Body of pancreas (tissue), 4 donors: ENCODE measurements at regions not wholly inside any gene's neighbourhood (a gene's known extent, or its start where the extent isn't known, plus 50 kb on each side); places are given as distances from the start of the nearest gene placed in this dataset.

Source experiments
- ATAC-seq: fragments of 150-250 bp; one replicate; pipeline ENCODE4 v1.9.1; 2016
- DNase-seq, 4 donors: peaks; one replicate each; pipeline ENCODE4 v3.0.0-alpha.2; 2019
- H3K27ac ChIP-seq, 4 donors: fragments of 200-600 bp; sonication (generic); 1 replicate in 3 of 4; 2 replicates in 1 of 4; pipeline versions ENCODE4 v1.5.1 to v1.6.1; 2016 to 2019; ENCODE audit warnings: mild to moderate bottlenecking in 1 of 4, mixed read lengths in 1 of 4, moderate library complexity in 1 of 4
- H3K27me3 ChIP-seq, 2 donors: fragments of 200-600 bp; sonication (generic); one replicate each; pipeline ENCODE4 v1.6.0; 2016; ENCODE audit warnings: mild to moderate bottlenecking in 1 of 2
- H3K36me3 ChIP-seq, 2 donors: fragments of 200-600 bp; sonication (generic); replicated peaks in 1 of 2; 2 replicates each; pipeline ENCODE4 v1.5.1; 2016; ENCODE audit warnings: low read depth in 2 of 2; ENCODE audit not compliant: insufficient read depth in 1 of 2
- H3K4me1 ChIP-seq: fragments of 200-600 bp; sonication (generic); one replicate; pipeline ENCODE4 v1.6.0; 2016
- H3K4me3 ChIP-seq, 2 donors: fragments of 200-600 bp; sonication (generic); 1 replicate in 1 of 2; 2 replicates in 1 of 2; pipeline ENCODE4 v1.5.1; 2016 to 2019
- H3K9me3 ChIP-seq, 3 donors: fragments of 200-600 bp; sonication (generic); 1 replicate in 2 of 3; 2 replicates in 1 of 3; pipeline ENCODE4 v1.5.1; 2016
- POLR2A ChIP-seq, 3 donors: fragments of 450-650 bp; IDR thresholded peaks; one replicate each; pipeline ENCODE4 v1.6.1; 2016; ENCODE audit warnings: antibody characterized with exemption in 3 of 3, mild to moderate bottlenecking in 2 of 3
- WGBS, 2 donors: methylation state at CpG; one replicate each; pipeline ENCODE4 v1.1.5; 2017; 5-methylcytosine and 5-hydroxymethylcytosine counted together
- intact Hi-C: fragments of 100-400 bp; cut with DNase I; formaldehyde crosslinking; loops from one replicate; pipeline ENCODE4 v1.15.1; 2023
- TF ChIP-seq, protein P1 (sequence below), 7 experiments: fragments of 450-650 bp in 4 of 7; fragments of 200-600 bp in 3 of 7; sonication (generic) in 3 of 7; IDR thresholded peaks; one replicate each; pipeline ENCODE4 v1.5.1; 2016 to 2019; ENCODE audit warnings: antibody characterized with exemption in 7 of 7

DNA sequence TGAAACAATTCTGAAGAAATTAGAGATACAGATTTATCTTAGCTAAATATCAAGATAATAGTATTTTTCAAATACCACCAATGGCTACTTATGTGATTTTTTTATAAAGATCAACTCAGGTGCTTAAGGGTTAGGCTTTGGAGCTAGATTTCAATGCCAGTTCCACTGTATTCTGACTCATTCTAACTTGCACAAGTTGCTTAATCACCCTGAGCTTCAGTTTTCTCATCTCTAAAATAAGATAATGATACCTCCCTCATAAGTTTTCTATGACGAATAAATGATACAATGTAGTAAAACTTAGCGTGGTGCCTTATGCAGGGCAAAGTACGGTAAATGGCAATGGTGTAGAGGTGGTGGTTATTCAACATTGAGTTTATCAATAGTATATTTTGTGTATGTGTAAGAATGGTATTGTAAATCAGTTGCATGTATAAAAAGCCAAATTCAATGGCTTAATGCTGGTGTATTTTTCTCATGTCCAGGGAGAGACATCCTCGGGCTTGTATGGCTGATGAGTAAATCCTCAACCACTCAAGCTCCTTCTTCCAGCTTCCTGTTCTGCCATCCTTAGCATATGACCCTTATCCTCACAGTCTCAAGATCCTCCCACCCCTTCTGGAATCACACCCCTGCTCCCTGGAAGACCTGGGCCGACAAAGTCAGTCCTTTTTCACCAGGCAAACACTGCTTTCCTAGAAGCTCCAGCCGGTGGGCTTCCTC is 505.9 kb upstream of the CFAP20DC start:
- ATAC-seq (no peak), DNase-seq (no peak)
- Histone ChIP-seq H3K9me3 (no peaks in the 10 kb centered on the region), H3K4me3 (no peak overlapping the region), H3K36me3 (no peaks in the 10 kb centered on the region), H3K27me3 (no peaks in the 10 kb centered on the region), H3K27ac (no peak overlapping the region), H3K4me1 (no peaks in the 10 kb centered on the region)
- 76 to 83% methylated on average over 6 of the region's 6 CpGs for WGBS, 2 donors
- TF ChIP-seq, protein P1, sequence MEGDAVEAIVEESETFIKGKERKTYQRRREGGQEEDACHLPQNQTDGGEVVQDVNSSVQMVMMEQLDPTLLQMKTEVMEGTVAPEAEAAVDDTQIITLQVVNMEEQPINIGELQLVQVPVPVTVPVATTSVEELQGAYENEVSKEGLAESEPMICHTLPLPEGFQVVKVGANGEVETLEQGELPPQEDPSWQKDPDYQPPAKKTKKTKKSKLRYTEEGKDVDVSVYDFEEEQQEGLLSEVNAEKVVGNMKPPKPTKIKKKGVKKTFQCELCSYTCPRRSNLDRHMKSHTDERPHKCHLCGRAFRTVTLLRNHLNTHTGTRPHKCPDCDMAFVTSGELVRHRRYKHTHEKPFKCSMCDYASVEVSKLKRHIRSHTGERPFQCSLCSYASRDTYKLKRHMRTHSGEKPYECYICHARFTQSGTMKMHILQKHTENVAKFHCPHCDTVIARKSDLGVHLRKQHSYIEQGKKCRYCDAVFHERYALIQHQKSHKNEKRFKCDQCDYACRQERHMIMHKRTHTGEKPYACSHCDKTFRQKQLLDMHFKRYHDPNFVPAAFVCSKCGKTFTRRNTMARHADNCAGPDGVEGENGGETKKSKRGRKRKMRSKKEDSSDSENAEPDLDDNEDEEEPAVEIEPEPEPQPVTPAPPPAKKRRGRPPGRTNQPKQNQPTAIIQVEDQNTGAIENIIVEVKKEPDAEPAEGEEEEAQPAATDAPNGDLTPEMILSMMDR (IDR thresholded peaks at IDR 0.05): no peak
- TF ChIP-seq POLR2A (IDR thresholded peaks at IDR 0.05): no peak
- intact Hi-C loops: no loop called here

DNA sequence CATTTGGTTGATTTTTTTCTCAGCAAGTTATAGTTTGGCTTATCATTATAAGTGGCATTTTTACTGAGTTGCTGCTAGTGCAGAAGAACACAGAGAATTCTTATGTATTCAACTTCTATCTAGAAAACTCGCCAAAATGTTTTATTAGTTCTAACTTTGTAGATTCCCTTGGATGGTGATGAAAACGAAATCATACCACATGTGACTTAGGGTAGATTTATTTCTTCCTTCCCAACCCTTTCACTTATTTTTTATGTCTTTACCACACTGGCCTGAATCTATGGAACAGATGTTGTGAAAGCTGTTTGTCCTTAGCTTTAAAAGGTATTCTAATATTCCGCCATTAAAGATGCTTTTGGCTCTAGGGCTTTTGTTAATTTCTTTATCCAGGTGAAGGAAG is 503.3 kb upstream of the CFAP20DC start:
- Histone ChIP-seq H3K9me3 (no peaks in the 10 kb centered on the region), H3K36me3 (no peaks in the 10 kb centered on the region), H3K4me1 (no peaks in the 10 kb centered on the region), H3K4me3 (no peak overlapping the region), H3K27ac (no peak overlapping the region), H3K27me3 (no peaks in the 10 kb centered on the region)
- TF ChIP-seq POLR2A (IDR thresholded peaks at IDR 0.05): no peak
- TF ChIP-seq, protein P1 (IDR thresholded peaks at IDR 0.05): no peak
- 76 to 80% methylated on average over 3 of the region's 3 CpGs for WGBS, 2 donors
- no peak for DNase-seq
- intact Hi-C loops: no loop called here
- no peak for ATAC-seq

DNA sequence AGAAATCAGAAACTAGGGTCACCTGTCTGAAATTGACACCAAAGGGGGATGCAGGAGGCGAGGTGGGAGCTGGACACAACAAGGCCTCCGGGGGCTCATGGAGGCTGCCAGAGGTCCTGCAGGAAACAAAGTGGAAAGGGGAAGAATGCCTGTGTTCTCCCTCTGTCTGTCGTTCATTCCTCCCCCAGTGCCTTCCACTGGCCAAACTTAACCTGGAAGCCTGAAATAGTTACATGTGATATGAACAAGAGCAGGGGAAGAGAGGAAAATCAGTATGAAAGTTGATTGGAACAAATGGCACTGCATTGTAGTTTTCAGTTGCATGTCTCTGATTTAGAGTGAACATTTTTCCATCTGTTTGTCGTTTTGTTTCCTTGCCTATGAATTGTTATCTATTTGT is 502.0 kb upstream of the CFAP20DC start:
- Histone ChIP-seq H3K4me1 (no peaks in the 10 kb centered on the region), H3K36me3 (no peaks in the 10 kb centered on the region), H3K27me3 (no peaks in the 10 kb centered on the region), H3K9me3 (no peaks in the 10 kb centered on the region), H3K27ac (no peak overlapping the region), H3K4me3 (no peak overlapping the region)
- intact Hi-C loops: no loop called here
- TF ChIP-seq, protein P1 (IDR thresholded peaks at IDR 0.05): no peak
- TF ChIP-seq POLR2A (IDR thresholded peaks at IDR 0.05): no peak
- ATAC-seq (no peak), DNase-seq (no peak)
- WGBS, 2 donors: 86 to 89% methylated on average over 4 of the region's 4 CpGs

DNA sequence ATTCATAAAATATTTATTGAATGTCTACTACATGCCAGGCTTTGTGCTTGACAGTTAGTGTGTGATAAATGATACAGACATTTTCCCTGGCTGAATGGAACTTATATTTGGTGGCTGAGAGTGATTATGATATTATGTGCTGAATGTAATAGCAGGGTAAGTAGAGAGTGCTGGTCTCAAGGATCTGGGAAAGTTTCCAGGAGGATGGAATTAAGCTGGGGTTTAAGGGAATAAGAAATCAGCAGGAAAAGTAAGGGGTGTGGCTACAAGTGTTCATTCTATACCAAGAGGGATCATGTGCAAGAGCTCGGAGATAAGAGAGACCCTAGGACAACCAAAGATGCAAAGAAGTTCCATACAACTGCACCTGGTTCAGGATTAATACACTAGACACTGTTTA is 500.1 kb upstream of the CFAP20DC start:
- DNase-seq (no peak), ATAC-seq (no peak)
- H3K27ac ChIP-seq: no peak overlapping the region
- intact Hi-C loops: no loop called here
- no peaks in the 10 kb centered on the region for H3K4me1 ChIP-seq
- 39 to 69% methylated on average over 1 of the region's 1 CpG for WGBS, 2 donors
- TF ChIP-seq, protein P1 (IDR thresholded peaks at IDR 0.05): no peak
- no peak for TF ChIP-seq POLR2A (IDR thresholded peaks at IDR 0.05)
- no peaks in the 10 kb centered on the region for H3K36me3 ChIP-seq
- no peak overlapping the region for H3K4me3 ChIP-seq
- no peaks in the 10 kb centered on the region for H3K27me3 ChIP-seq
- H3K9me3 ChIP-seq: no peaks in the 10 kb centered on the region

DNA sequence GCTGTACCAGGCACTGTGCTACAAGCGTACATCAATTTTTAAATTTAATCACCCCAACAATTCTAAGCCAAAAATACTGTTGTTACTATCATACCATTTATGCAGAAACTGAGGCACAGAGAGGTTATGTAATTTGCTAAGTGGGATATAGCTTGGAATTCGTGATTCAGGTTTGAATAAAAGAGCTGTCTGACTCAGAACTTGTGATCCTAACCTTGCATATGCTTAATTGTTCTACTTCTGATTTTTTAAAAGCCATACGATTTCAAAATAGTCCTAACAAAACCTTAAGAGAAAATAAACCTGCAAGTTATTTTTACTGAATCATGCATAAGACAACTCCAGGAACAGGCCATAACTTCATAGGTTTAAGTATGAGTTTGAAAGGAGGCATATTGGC is 498.0 kb upstream of the CFAP20DC start:
- Histone ChIP-seq H3K27ac (no peak overlapping the region), H3K4me3 (no peak overlapping the region), H3K27me3 (no peaks in the 10 kb centered on the region), H3K36me3 (no peaks in the 10 kb centered on the region), H3K4me1 (no peaks in the 10 kb centered on the region), H3K9me3 (no peaks in the 10 kb centered on the region)
- intact Hi-C loops: no loop called here
- WGBS, 2 donors: 90 to 97% methylated on average over 3 of the region's 3 CpGs
- ATAC-seq: no peak
- DNase-seq: no peak
- TF ChIP-seq, protein P1 (IDR thresholded peaks at IDR 0.05): no peak
- TF ChIP-seq POLR2A (IDR thresholded peaks at IDR 0.05): no peak
